ENCODE measurements at regions not wholly inside any gene's neighbourhood (a gene's known extent, or its start where the extent isn't known, plus 50 kb on each side); places are given as distances from the start of the nearest gene placed in this dataset.

- WGBS (ENCODE audit: insufficient coverage) = 98% methylated on average over 7 of the region's 7 CpGs
- peaks cover 0 to 7% (median 4%) of the 10 kb centered on the region in 5 experiments for H3K27me3 ChIP-seq (replicated peaks in 2 of 5; ENCODE audit: control insufficient read depth in 4 of 5, insufficient read depth in 5 of 5, low read length in 4 of 5)
Measured at GRCh38 chr20:60341062-60341461, 382.8 kb downstream of the CDH26 start.

GRCh38 chr20:60345106-60345505 is 386.9 kb downstream of the CDH26 start:
- H3K4me1 ChIP-seq (ENCODE audit: control extremely low read depth in 1 of 4, control insufficient read depth in 4 of 4, insufficient read depth in 4 of 4, low read length in 3 of 4) = no peaks in the 10 kb centered on the region
- no peaks in the 10 kb centered on the region for H3K9me3 ChIP-seq (ENCODE audit: control extremely low read depth in 1 of 5, control insufficient read depth in 4 of 5, insufficient read depth in 2 of 5, low read depth in 1 of 5, low read length in 4 of 5)
- H3K4me3 ChIP-seq (ENCODE audit: control insufficient read depth in 1 of 7, extremely low read depth in 1 of 7, insufficient read depth in 4 of 7, low read depth in 2 of 7, low read length in 6 of 7) = no peak overlapping the region
- no peak for DNase-seq
- WGBS (ENCODE audit: insufficient coverage) = 96% methylated on average over 3 of the region's 5 CpGs
- peaks cover 0 to 4% (median 4%) of the 10 kb centered on the region in 5 experiments for H3K27me3 ChIP-seq (replicated peaks in 2 of 5; ENCODE audit: control insufficient read depth in 4 of 5, insufficient read depth in 5 of 5, low read length in 4 of 5)
- no peaks in the 10 kb centered on the region for H3K36me3 ChIP-seq (ENCODE audit: control insufficient read depth in 4 of 4, insufficient read depth in 4 of 4, low read length in 3 of 4)
- ChIA-PET CTCF (no interaction called here), POLR2A (no interaction called here)
- no peak overlapping the region for H3K27ac ChIP-seq (ENCODE audit: insufficient read depth in 1 of 2, low read depth in 1 of 2, low read length in 2 of 2, poor library complexity in 1 of 2, severe bottlenecking in 2 of 2)

More at GRCh38 chr20:60341062-60341461, 382.8 kb downstream of the CDH26 start:
- H3K4me1 ChIP-seq (ENCODE audit: control extremely low read depth in 1 of 4, control insufficient read depth in 4 of 4, insufficient read depth in 4 of 4, low read length in 3 of 4) = no peaks in the 10 kb centered on the region
- H3K4me3 ChIP-seq (ENCODE audit: control insufficient read depth in 1 of 7, extremely low read depth in 1 of 7, insufficient read depth in 4 of 7, low read depth in 2 of 7, low read length in 6 of 7) = no peak overlapping the region
- H3K27ac ChIP-seq (ENCODE audit: insufficient read depth in 1 of 2, low read depth in 1 of 2, low read length in 2 of 2, poor library complexity in 1 of 2, severe bottlenecking in 2 of 2) = no peak overlapping the region
- POLR2A ChIA-PET = no interaction called here
- no peaks in the 10 kb centered on the region for H3K36me3 ChIP-seq (ENCODE audit: control insufficient read depth in 4 of 4, insufficient read depth in 4 of 4, low read length in 3 of 4)
- no peaks in the 10 kb centered on the region for H3K9me3 ChIP-seq (ENCODE audit: control extremely low read depth in 1 of 5, control insufficient read depth in 4 of 5, insufficient read depth in 2 of 5, low read depth in 1 of 5, low read length in 4 of 5)
- CTCF ChIA-PET = interaction anchor here (1.2 kb wide), 1 partner anchor 128 kb away, joined by 3 read pairs; no protein-coding TSS in a partner anchor
- DNase-seq = no peak

GRCh38 chr20:60349418-60349817 is 391.2 kb downstream of the CDH26 start:
- Histone ChIP-seq H3K4me1 (ENCODE audit: control extremely low read depth in 1 of 4, control insufficient read depth in 4 of 4, insufficient read depth in 4 of 4, low read length in 3 of 4) (no peaks in the 10 kb centered on the region), H3K9me3 (ENCODE audit: control extremely low read depth in 1 of 5, control insufficient read depth in 4 of 5, insufficient read depth in 2 of 5, low read depth in 1 of 5, low read length in 4 of 5) (no peaks in the 10 kb centered on the region), H3K36me3 (ENCODE audit: control insufficient read depth in 4 of 4, insufficient read depth in 4 of 4, low read length in 3 of 4) (no peaks in the 10 kb centered on the region), H3K4me3 (ENCODE audit: control insufficient read depth in 1 of 7, extremely low read depth in 1 of 7, insufficient read depth in 4 of 7, low read depth in 2 of 7, low read length in 6 of 7) (no peak overlapping the region), H3K27ac (ENCODE audit: insufficient read depth in 1 of 2, low read depth in 1 of 2, low read length in 2 of 2, poor library complexity in 1 of 2, severe bottlenecking in 2 of 2) (no peak overlapping the region), H3K27me3 (replicated peaks in 2 of 5; ENCODE audit: control insufficient read depth in 4 of 5, insufficient read depth in 5 of 5, low read length in 4 of 5) (peaks cover 0 to 4% (median 0%) of the 10 kb centered on the region in 5 experiments)
- ChIA-PET POLR2A (no interaction called here), CTCF (no interaction called here)
- no peak for DNase-seq
- 85% methylated on average over 6 of the region's 11 CpGs for WGBS (ENCODE audit: insufficient coverage)

- 88% methylated on average over 1 of the region's 2 CpGs for WGBS (ENCODE audit: insufficient coverage)
- ChIA-PET CTCF (no interaction called here), POLR2A (no interaction called here)
- no peak for DNase-seq
- Histone ChIP-seq H3K4me1 (ENCODE audit: control extremely low read depth in 1 of 4, control insufficient read depth in 4 of 4, insufficient read depth in 4 of 4, low read length in 3 of 4) (no peaks in the 10 kb centered on the region), H3K36me3 (ENCODE audit: control insufficient read depth in 4 of 4, insufficient read depth in 4 of 4, low read length in 3 of 4) (no peaks in the 10 kb centered on the region), H3K4me3 (ENCODE audit: control insufficient read depth in 1 of 7, extremely low read depth in 1 of 7, insufficient read depth in 4 of 7, low read depth in 2 of 7, low read length in 6 of 7) (no peak overlapping the region), H3K27me3 (replicated peaks in 2 of 5; ENCODE audit: control insufficient read depth in 4 of 5, insufficient read depth in 5 of 5, low read length in 4 of 5) (peaks cover 0 to 4% (median 0%) of the 10 kb centered on the region in 5 experiments), H3K9me3 (ENCODE audit: control extremely low read depth in 1 of 5, control insufficient read depth in 4 of 5, insufficient read depth in 2 of 5, low read depth in 1 of 5, low read length in 4 of 5) (no peaks in the 10 kb centered on the region), H3K27ac (ENCODE audit: insufficient read depth in 1 of 2, low read depth in 1 of 2, low read length in 2 of 2, poor library complexity in 1 of 2, severe bottlenecking in 2 of 2) (no peak overlapping the region)
Measured at GRCh38 chr20:60352017-60352416, 393.8 kb downstream of the CDH26 start.

- DNase-seq = no peak
- no peaks in the 10 kb centered on the region for H3K9me3 ChIP-seq (ENCODE audit: control extremely low read depth in 1 of 5, control insufficient read depth in 4 of 5, insufficient read depth in 2 of 5, low read depth in 1 of 5, low read length in 4 of 5)
- no peaks in the 10 kb centered on the region for H3K36me3 ChIP-seq (ENCODE audit: control insufficient read depth in 4 of 4, insufficient read depth in 4 of 4, low read length in 3 of 4)
- H3K4me1 ChIP-seq (ENCODE audit: control extremely low read depth in 1 of 4, control insufficient read depth in 4 of 4, insufficient read depth in 4 of 4, low read length in 3 of 4) = no peaks in the 10 kb centered on the region
- CTCF ChIA-PET = no interaction called here
- H3K27ac ChIP-seq (ENCODE audit: insufficient read depth in 1 of 2, low read depth in 1 of 2, low read length in 2 of 2, poor library complexity in 1 of 2, severe bottlenecking in 2 of 2) = no peak overlapping the region
- H3K27me3 ChIP-seq (replicated peaks in 2 of 5; ENCODE audit: control insufficient read depth in 4 of 5, insufficient read depth in 5 of 5, low read length in 4 of 5) = peaks cover 0 to 4% (median 0%) of the 10 kb centered on the region in 5 experiments
- POLR2A ChIA-PET = no interaction called here
- H3K4me3 ChIP-seq (ENCODE audit: control insufficient read depth in 1 of 7, extremely low read depth in 1 of 7, insufficient read depth in 4 of 7, low read depth in 2 of 7, low read length in 6 of 7) = no peak overlapping the region
- 98% methylated on average over 6 of the region's 6 CpGs for WGBS (ENCODE audit: insufficient coverage)
Measured at GRCh38 chr20:60352596-60352995, 394.4 kb downstream of the CDH26 start.

- CTCF ChIA-PET = no interaction called here
- H3K4me3 ChIP-seq (ENCODE audit: control insufficient read depth in 1 of 7, extremely low read depth in 1 of 7, insufficient read depth in 4 of 7, low read depth in 2 of 7, low read length in 6 of 7) = no peak overlapping the region
- 100% methylated on average over 2 of the region's 5 CpGs for WGBS (ENCODE audit: insufficient coverage)
- POLR2A ChIA-PET = no interaction called here
- no peak overlapping the region for H3K27ac ChIP-seq (ENCODE audit: insufficient read depth in 1 of 2, low read depth in 1 of 2, low read length in 2 of 2, poor library complexity in 1 of 2, severe bottlenecking in 2 of 2)
- H3K4me1 ChIP-seq (ENCODE audit: control extremely low read depth in 1 of 4, control insufficient read depth in 4 of 4, insufficient read depth in 4 of 4, low read length in 3 of 4) = no peaks in the 10 kb centered on the region
- no peak for DNase-seq
- peaks cover 0 to 1% (median 0%) of the 10 kb centered on the region in 5 experiments for H3K27me3 ChIP-seq (replicated peaks in 2 of 5; ENCODE audit: control insufficient read depth in 4 of 5, insufficient read depth in 5 of 5, low read length in 4 of 5)
- H3K9me3 ChIP-seq (ENCODE audit: control extremely low read depth in 1 of 5, control insufficient read depth in 4 of 5, insufficient read depth in 2 of 5, low read depth in 1 of 5, low read length in 4 of 5) = no peaks in the 10 kb centered on the region
- no peaks in the 10 kb centered on the region for H3K36me3 ChIP-seq (ENCODE audit: control insufficient read depth in 4 of 4, insufficient read depth in 4 of 4, low read length in 3 of 4)
Measured at GRCh38 chr20:60354024-60354580, 395.9 kb downstream of the CDH26 start.

- H3K9me3 ChIP-seq (ENCODE audit: control extremely low read depth in 1 of 5, control insufficient read depth in 4 of 5, insufficient read depth in 2 of 5, low read depth in 1 of 5, low read length in 4 of 5) = no peaks in the 10 kb centered on the region
- POLR2A ChIA-PET = no interaction called here
- DNase-seq = no peak
- H3K27ac ChIP-seq (ENCODE audit: insufficient read depth in 1 of 2, low read depth in 1 of 2, low read length in 2 of 2, poor library complexity in 1 of 2, severe bottlenecking in 2 of 2) = no peak overlapping the region
- no peaks in the 10 kb centered on the region for H3K36me3 ChIP-seq (ENCODE audit: control insufficient read depth in 4 of 4, insufficient read depth in 4 of 4, low read length in 3 of 4)
- H3K4me3 ChIP-seq (ENCODE audit: control insufficient read depth in 1 of 7, extremely low read depth in 1 of 7, insufficient read depth in 4 of 7, low read depth in 2 of 7, low read length in 6 of 7) = no peak overlapping the region
- no peaks in the 10 kb centered on the region for H3K27me3 ChIP-seq (replicated peaks in 2 of 5; ENCODE audit: control insufficient read depth in 4 of 5, insufficient read depth in 5 of 5, low read length in 4 of 5)
- WGBS (ENCODE audit: insufficient coverage) = 100% methylated on average over 3 of the region's 4 CpGs
- H3K4me1 ChIP-seq (ENCODE audit: control extremely low read depth in 1 of 4, control insufficient read depth in 4 of 4, insufficient read depth in 4 of 4, low read length in 3 of 4) = no peaks in the 10 kb centered on the region
- CTCF ChIA-PET = no interaction called here
Measured at GRCh38 chr20:60358101-60358500, 399.9 kb downstream of the CDH26 start.

Data from common myeloid progenitor, CD34-positive (primary cell).